DMS53 treated with DMSO at 0.1 percent for 48 hours (cell line): ENCODE measurements at regions not wholly inside any gene's neighbourhood (a gene's known extent, or its start where the extent isn't known, plus 50 kb on each side); places are given as distances from the start of the nearest gene placed in this dataset.
A peak's percentile ranks its signal among the peaks of the same experiment; 100 is the strongest.

ENCODE experiments used
- DNase-seq: peaks from one replicate; lab custom pipeline; 2025; ENCODE audit not compliant: unreplicated experiment; lab: John Stamatoyannopoulos, UW

DNA sequence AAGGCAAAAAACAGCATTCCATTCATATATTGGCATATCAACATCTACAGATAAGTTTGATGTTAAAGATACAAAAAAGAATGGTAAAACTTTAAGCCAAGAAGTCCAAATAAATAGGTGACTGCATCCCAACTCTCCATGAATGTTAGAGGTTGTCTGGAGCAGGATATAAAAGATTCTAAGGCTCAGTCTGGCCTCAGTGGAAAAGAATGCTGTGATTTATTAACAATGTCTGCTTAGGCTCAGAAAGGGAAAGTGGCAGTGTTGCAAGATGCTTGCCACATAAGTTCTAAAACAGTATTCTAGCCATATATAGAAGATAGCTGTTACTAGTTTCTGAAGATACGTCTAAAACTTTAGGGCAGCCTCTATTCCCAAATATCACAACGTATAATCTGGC lies 179.8 kb upstream of the NBEA start:
- no peak for DNase-seq

GRCh38 chr13:34764246-34764645 lies 177.8 kb upstream of the NBEA start:
- DNase-seq: no peak

DNA sequence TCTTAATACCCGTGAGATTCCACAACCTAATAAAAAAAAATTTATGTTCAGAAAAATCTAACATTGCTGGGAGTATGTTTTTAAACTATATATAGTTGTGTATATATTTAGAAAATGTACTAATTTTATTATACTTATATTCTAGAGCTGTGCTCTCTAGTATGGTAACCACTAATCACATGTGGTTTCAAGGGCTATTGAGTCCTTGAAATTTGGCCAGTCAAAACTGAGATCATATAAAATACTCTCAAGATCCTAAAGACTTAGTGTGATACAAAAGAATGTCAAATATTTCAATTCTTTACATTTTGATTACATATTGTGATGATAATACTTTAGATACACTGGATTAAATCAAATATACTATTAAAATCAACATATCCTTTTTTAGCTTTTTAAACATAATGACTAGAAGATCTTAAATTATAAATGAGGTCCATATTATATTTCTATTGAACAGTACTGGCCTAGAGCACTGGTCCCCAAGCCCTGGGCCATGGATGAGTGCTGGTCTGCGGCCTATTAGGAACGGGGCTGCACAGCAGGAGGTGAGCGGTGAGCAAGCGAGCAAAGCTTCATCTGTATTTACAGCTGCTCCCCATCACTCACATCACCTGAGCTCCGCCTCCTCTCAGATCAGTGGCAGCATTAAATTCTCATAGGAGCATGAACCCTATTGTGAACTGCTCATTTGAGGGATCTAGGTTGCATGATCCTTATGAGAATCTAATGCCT lies 176.5 kb upstream of the NBEA start:
- DNase-seq: no peak

DNA sequence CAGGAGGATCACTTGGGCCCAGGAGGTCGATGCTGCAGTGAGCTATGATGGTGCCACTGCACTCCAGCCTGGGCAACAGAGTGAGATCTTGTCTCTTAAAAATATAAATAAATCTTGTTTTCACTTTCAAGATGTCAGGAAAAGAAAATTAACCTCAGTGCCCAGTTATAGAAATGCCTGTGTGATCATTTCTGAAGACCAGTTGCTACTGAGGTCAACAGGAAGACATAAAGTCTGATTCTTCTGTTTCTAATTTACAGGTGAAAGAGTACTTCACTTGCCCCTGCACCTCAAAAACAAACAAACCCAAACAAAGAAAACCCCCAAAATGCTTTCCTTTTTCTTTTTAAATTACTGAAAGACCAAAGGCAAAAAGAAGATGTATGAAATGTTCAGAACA lies 174.3 kb upstream of the NBEA start:
- DNase-seq: no peak

DNA sequence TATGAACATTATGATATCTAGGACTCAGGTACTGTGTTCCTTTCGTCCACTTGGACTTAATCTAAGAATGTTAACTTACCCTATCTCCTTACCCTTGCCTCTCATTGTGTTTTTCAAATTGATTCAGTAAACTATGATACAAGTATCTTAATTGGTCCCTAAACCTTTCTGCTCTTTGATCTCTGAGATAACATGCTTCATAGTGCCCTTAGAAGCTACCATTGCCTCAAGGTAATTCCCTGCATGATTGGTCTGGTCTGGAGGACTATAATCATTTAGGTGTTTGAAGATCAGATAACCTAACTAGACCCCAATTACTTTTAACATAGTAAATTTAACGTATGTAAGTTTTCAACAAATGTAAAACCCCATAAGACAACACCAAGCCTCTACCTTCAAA lies 169.9 kb upstream of the NBEA start:
- no peak for DNase-seq

DNA sequence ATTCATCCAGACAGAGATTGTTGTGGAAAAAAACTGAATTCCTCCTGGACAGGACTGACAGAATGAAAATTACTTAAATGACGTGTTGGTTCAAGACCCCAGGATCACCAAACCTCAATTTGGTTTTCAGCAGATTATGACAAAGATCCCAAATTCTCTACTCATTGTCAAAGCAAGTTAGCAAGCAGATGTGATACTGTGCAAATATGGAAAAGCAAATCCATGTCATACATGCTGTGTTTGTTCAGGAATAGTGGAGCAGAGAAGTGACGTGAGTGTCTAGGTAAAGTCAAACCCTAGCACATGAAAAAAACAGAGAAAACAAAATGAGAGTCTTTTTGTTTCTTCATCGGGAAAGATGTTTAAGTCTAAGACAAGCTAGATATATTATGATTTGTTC lies 169.2 kb upstream of the NBEA start:
- DNase-seq: peak; percentile 71

DNA sequence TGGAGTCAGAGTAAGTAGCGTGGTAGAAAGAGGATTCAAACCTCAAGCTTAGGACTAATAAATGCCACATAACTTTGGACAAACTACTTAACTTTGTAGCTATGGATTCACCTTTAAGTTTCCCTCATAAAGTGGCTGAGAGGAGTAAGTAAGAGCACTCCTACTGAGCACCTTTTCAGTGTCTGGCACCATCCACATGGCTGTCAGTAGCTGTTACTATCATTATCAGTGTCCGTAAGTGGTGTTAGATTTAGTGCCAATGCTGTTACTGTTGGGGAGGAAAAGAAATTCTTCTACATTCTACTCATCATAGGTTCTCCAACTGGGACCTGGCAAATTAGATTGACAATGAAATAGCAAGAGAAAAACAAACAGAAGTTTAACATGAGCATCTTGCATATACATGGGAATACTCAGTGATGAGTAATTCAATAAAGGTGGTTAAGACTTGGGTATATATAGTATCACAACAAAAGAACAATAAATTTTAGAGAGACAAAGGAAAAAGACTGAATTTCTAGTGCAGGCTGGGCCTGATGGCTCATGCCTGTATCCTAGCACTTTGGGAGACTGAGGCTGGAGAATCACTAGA lies 165.6 kb upstream of the NBEA start:
- DNase-seq: no peak

DNA sequence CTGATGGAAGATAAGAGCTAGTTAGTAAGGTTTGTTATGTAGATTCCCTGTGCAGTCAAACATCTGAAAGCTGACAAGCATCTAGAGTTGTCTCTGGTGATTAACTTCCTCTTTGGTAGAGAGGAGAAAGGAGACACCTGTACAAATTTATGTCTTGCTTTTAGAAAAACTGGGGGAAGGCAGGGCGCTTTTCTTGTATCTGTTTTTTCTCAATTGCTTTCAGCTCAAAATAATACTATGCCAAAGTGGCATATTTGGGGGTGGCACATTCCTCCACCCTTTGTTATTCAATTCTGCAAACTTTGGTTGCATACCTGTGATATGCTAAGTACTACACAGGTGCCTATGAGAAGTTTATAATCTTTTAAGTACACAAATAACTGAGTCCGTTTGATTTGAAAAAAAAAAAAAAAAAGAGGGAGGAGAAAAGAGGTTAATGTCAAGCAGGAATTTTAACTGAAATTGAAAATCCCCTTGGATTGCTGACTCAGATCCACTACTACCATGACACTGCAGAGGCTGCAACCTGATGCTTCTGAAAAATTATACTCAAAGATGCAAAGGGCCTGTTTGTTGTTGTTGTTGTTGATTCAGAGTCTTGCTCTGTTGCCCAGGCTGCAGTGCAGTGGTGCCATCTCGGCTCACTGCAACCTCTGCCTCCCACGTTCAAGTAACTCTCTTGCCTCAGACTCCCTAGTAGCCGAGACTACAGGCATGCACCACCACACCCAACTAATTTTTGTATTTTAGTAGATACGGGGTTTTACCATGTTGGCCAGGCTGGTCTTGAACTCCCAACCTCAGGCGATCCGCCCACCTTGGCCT lies 164.8 kb upstream of the NBEA start:
- no peak for DNase-seq

DNA sequence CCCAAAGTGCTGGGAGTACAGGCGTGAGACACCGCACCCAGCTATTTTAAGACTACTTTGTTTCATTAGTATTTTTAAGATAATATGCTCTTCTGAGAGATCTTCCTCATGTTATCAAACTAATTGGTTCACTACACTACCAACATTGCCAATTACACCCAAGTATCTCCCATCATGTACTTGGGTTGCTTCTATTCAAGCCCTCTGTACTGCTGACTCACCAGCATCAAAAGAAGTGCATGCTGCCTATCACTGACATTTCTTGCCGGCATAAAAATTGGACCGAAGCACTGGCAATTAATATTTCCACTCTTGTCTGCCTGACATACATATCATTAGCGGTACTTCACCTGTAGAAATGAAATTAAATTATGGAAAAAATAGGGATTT lies 164.2 kb upstream of the NBEA start:
- DNase-seq: no peak

GRCh38 chr13:34779171-34779570 lies 162.9 kb upstream of the NBEA start:
- DNase-seq: no peak

- DNase-seq: no peak
Observed at GRCh38 chr13:34793301-34793700, 148.8 kb upstream of the NBEA start.

- no peak for DNase-seq
Observed at GRCh38 chr13:34803756-34804155, 138.3 kb upstream of the NBEA start.

DNA sequence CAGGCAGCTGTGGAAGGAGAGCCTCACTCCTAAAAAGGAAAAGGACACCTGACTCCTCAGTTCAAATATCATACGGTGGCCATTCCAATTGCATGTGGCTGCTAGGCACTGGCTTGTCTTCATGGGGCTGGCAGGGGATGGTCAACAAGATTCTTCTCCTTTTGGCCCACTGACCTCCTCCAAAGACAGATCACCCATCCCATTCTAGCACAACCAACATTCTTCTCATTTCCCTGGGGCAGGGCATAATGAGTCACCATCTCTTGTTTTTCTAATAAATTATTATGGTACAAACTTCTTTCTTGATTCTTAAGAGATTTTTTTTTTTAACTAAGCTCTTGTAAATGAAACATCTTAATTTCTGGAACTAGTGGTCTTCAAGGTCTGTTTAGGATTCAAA lies 136.7 kb upstream of the NBEA start:
- no peak for DNase-seq

GRCh38 chr13:34808649-34809048 lies 133.4 kb upstream of the NBEA start:
- no peak for DNase-seq

GRCh38 chr13:34810996-34811395 lies 131.1 kb upstream of the NBEA start:
- DNase-seq: no peak

- DNase-seq: no peak
Observed at GRCh38 chr13:34815526-34815925, 126.5 kb upstream of the NBEA start.

- no peak for DNase-seq
Observed at GRCh38 chr13:34816245-34816884, 125.7 kb upstream of the NBEA start.

DNA sequence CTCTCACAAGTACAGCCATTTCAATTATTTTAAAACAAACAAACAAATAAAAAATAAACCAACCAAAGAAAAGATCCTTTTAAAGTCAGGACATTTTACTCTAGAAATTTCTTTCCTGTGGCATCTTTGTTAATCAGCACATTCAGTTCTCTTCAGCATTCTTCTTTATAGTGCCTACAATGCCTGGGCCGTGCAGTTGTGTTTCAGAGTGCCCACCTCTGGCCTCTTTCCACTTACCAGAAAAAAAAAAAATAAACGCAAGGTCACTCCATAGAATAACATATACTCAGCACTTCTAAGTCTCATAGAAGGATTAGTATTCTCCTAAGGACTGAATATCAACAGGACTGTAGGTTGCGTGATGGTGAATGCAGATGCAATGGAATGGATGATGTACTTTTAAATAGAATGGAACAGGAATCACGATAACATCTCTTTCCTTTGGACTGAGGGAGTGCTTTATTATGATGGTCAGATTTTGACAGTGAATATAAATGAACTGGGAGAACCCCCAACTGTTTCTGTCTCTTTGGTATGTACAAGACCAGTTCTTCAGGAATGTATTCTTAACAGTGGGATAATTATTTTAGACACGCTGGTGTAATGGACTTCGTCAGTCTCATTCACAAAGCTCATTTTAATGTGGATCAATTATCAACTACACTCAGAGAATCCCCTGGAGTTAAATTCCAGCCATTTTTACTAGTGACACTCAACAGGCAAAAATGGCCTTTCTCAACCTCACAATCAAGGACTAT lies 125.0 kb upstream of the NBEA start:
- no peak for DNase-seq

DNA sequence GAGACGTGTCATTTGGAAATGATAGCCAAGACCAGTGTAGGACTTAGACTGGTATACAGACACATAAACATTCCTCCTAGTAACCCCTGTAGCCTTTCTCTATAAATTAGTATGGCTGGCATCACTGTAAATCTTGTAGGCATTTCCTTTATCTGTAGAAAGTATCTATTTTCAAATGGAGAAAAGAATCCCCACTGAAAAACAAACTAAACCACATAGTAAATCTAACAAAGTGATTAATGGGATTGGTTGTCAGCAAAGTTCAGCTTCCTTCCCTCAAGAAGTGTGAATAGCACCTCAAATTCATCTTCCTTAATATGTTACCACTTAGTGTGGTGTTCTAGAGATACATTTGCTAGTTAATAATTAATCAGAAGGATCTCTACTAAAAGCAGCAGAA lies 119.4 kb upstream of the NBEA start:
- peak; percentile 73 for DNase-seq

GRCh38 chr13:34826432-34826831 lies 115.6 kb upstream of the NBEA start:
- DNase-seq: no peak

GRCh38 chr13:34833562-34834182 lies 108.4 kb upstream of the NBEA start:
- peak; percentile 18 for DNase-seq
